Tibial nerve (tissue), 4 donors: ENCODE measurements at regions not wholly inside any gene's neighbourhood (a gene's known extent, or its start where the extent isn't known, plus 50 kb on each side); places are given as distances from the start of the nearest gene placed in this dataset.
"Not testable (repeated sequence)": the region's sequence is repeated elsewhere in the genome, so short reads cannot be mapped to it uniquely, and the experiment has no call there.

Source experiments
- DNase-seq, 2 donors: peaks; one replicate each; pipeline ENCODE4 v3.0.0-alpha.2; 2019; ENCODE audit warnings: low spot score in 2 of 2
- H3K27ac ChIP-seq, 4 donors: fragments of 200-600 bp; sonication (generic) in 3 of 4; one replicate each; pipeline ENCODE4 v1.5.1; 2017 to 2019; ENCODE audit warnings: mild to moderate bottlenecking in 1 of 4
- H3K27me3 ChIP-seq, 2 donors: fragments of 200-600 bp; sonication (generic) in 1 of 2; one replicate each; pipeline versions ENCODE4 v1.5.1 to v1.6.0; 2017 to 2019
- H3K36me3 ChIP-seq, 3 donors: fragments of 200-600 bp; sonication (generic); one replicate each; pipeline ENCODE4 v1.5.1; 2018 to 2019
- H3K4me1 ChIP-seq, 4 donors: fragments of 200-600 bp; sonication (generic) in 3 of 4; one replicate each; pipeline ENCODE4 v1.5.1; 2017 to 2019
- H3K4me3 ChIP-seq, 4 donors: fragments of 200-600 bp; sonication (generic) in 3 of 4; one replicate each; pipeline ENCODE4 v1.5.1; 2017 to 2019; ENCODE audit warnings: mild to moderate bottlenecking in 1 of 4, moderate library complexity in 1 of 4
- H3K9me3 ChIP-seq, 4 donors: fragments of 200-600 bp; sonication (generic) in 3 of 4; one replicate each; pipeline ENCODE4 v1.5.1; 2017 to 2019
- EP300 ChIP-seq, 2 donors: sonication (generic); formaldehyde crosslinking; IDR thresholded peaks; one replicate each; pipeline ENCODE4 v1.6.1; 2017; ENCODE audit warnings: antibody characterized with exemption in 2 of 2, mild to moderate bottlenecking in 1 of 2
- POLR2A ChIP-seq, 2 donors: fragments of 450-650 bp; IDR thresholded peaks; one replicate each; pipeline ENCODE4 v1.6.1; 2017; ENCODE audit warnings: antibody characterized with exemption in 2 of 2, mild to moderate bottlenecking in 2 of 2, moderate library complexity in 2 of 2
- WGBS, 2 donors: methylation state at CpG; one replicate each; pipeline ENCODE4 v1.1.5; 2018; 5-methylcytosine and 5-hydroxymethylcytosine counted together
- TF ChIP-seq, protein P1 (sequence below), 5 experiments: fragments of 200-600 bp in 3 of 5; fragments of 450-650 bp in 2 of 5; sonication (generic) in 3 of 5; IDR thresholded peaks; one replicate each; pipeline ENCODE4 v1.5.1; 2016 to 2019; ENCODE audit warnings: antibody characterized with exemption in 5 of 5, mild to moderate bottlenecking in 3 of 5, moderate library complexity in 2 of 5

DNA sequence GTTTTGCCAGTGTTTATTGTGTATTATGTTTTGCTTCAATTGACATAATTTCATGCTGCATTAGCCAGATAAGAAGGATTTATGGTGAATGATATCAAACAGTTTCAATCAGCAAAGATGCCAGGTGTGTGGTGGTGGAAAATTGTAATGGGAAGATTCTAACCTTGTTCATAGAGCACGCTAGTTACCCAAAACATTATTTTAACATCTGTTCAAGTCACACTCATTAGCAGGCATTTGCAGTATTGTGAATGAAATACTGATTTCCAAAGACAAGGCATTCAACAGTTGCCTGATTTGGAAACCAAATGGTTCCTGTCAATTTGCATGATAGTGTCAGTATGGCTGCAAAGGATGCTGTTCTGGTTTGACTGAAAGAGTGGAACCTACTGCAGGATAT is 129.7 kb downstream of the EPC1 start:
- Histone ChIP-seq H3K4me3 (no peak overlapping the region), H3K4me1 (no peaks in the 10 kb centered on the region), H3K36me3 (no peaks in the 10 kb centered on the region), H3K9me3 (peaks cover 0 to 20% (median 1%) of the 10 kb centered on the region in 4 donors), H3K27me3 (no peaks in the 10 kb centered on the region), H3K27ac (no peak overlapping the region)
- 73 to 88% methylated on average over 1 of the region's 1 CpG for WGBS, 2 donors
- TF ChIP-seq EP300 (IDR thresholded peaks at IDR 0.05) (no peak), POLR2A (IDR thresholded peaks at IDR 0.05) (no peak)
- TF ChIP-seq, protein P1, sequence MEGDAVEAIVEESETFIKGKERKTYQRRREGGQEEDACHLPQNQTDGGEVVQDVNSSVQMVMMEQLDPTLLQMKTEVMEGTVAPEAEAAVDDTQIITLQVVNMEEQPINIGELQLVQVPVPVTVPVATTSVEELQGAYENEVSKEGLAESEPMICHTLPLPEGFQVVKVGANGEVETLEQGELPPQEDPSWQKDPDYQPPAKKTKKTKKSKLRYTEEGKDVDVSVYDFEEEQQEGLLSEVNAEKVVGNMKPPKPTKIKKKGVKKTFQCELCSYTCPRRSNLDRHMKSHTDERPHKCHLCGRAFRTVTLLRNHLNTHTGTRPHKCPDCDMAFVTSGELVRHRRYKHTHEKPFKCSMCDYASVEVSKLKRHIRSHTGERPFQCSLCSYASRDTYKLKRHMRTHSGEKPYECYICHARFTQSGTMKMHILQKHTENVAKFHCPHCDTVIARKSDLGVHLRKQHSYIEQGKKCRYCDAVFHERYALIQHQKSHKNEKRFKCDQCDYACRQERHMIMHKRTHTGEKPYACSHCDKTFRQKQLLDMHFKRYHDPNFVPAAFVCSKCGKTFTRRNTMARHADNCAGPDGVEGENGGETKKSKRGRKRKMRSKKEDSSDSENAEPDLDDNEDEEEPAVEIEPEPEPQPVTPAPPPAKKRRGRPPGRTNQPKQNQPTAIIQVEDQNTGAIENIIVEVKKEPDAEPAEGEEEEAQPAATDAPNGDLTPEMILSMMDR (IDR thresholded peaks at IDR 0.05): no peak
- no peak for DNase-seq

DNA sequence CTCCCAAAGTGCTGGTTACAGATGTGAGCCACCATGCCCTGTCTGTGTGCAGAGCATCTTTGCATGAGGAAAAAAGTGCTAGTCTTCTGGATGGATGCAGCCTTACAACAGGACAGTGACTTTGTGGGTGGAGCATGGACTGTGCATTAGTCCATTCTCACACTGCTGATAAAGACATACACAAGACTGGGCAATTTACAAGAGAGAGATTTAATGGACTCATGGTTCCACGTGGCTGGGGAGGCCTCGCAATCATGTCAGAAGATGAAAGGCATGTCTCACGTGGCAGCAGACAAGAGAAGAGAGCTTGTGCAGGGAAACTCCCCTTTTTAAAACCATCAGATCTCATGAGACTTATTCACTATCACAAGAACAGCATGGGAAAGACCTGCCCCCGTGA is 133.1 kb downstream of the EPC1 start:
- 26 to 38% methylated on average over 4 of the region's 4 CpGs for WGBS, 2 donors

DNA sequence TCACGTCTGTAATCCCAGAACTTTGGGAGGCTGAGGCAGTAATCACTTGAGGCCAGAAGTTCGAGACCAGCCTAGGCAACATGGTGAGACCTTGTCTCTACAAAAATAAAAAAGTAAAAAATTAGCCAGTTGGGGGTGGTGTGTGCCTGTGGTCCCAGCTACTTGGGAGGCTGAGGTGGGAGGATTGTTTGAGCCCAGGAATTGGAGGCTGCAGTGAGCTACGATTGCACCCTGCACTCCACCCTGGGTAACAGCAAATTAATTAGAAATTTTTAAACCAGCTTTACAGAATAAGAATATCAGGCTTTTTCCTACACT is 136.0 kb downstream of the EPC1 start:
- no peaks in the 10 kb centered on the region for H3K4me1 ChIP-seq
- no peak for DNase-seq
- no peak for TF ChIP-seq EP300 (IDR thresholded peaks at IDR 0.05)
- TF ChIP-seq, protein P1 (IDR thresholded peaks at IDR 0.05): peak in 1 of 5 experiments; percentile 4
- no peaks in the 10 kb centered on the region for H3K9me3 ChIP-seq
- H3K27me3 ChIP-seq: no peaks in the 10 kb centered on the region
- H3K4me3 ChIP-seq: no peak overlapping the region
- H3K36me3 ChIP-seq: no peaks in the 10 kb centered on the region
- no peak overlapping the region for H3K27ac ChIP-seq
- WGBS, 2 donors: 58 to 65% methylated on average over 3 of the region's 3 CpGs

More for the DNA sequence above, 133.1 kb downstream of the EPC1 start:
- not testable (repeated sequence) for DNase-seq, H3K4me1 ChIP-seq, H3K27ac ChIP-seq, H3K4me3 ChIP-seq, H3K9me3 ChIP-seq, H3K36me3 ChIP-seq, H3K27me3 ChIP-seq

DNA sequence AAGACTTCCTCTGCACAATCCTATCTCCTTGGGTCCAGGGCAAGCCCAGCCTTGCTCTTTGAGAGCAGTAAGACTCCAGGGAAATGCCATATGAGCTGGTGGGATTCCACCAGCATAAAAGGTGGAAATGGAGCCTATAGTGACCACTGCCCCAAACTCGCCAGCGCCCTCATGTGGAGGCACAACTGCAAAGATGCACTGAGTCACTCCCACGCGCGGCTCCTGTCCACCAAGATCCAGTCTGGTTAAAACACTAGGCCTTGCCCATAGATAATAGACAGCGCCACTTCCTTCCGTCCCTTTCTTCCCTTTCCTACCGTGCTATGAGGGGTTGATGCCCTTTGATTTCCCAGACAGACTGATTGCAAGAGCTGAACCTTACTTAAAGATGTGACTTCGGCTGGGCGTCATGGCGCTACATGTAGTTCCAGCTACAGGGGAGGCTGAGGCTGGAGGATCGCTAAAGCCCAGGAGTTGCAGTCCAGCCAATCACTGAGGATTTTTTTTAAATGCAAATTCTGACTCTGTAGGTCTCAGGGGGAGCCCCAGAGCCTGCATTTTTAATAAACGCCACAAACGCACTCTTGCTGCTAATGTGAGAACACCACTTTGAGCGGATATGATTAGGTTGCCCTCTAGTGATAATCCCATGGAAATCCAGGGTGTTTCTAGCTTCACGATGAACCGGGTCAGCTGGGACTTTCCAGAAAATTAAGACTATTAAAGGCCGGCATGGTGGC is 136.5 kb downstream of the EPC1 start:
- peak in 1 of 2 donors; percentile 7 for DNase-seq
- no peaks in the 10 kb centered on the region for H3K4me1 ChIP-seq
- TF ChIP-seq, protein P1 (IDR thresholded peaks at IDR 0.05): peak in 3 of 5 experiments; percentile 11 to 28 (median 27)
- TF ChIP-seq POLR2A (IDR thresholded peaks at IDR 0.05) (no peak), EP300 (IDR thresholded peaks at IDR 0.05) (no peak)
- no peaks in the 10 kb centered on the region for H3K27me3 ChIP-seq
- no peaks in the 10 kb centered on the region for H3K9me3 ChIP-seq
- no peak overlapping the region for H3K4me3 ChIP-seq
- no peaks in the 10 kb centered on the region for H3K36me3 ChIP-seq
- 65% methylated on average over 18 of the region's 18 CpGs for WGBS, 2 donors
- no peak overlapping the region for H3K27ac ChIP-seq

DNA sequence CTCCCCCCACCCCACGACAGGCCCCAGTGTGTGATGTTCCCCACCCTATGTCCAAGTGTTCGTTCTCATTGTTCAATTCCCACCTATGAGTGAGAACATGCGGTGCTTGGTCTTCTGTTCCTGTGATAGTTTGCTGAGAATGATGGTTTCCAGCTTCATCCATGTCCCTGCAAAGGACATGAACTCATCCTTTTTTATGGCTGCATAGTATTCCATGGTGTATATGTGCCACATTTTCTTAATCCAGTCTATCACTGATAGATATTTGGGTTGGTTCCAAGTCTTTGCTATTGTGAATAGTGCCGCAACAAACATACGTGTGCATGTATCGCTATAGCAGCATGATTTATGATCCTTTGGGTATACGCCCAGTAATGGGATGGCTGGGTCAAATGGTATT is 139.0 kb downstream of the EPC1 start:
- WGBS, 2 donors: 87 to 88% methylated on average over 7 of the region's 7 CpGs
- H3K4me1 ChIP-seq: not testable (repeated sequence)

DNA sequence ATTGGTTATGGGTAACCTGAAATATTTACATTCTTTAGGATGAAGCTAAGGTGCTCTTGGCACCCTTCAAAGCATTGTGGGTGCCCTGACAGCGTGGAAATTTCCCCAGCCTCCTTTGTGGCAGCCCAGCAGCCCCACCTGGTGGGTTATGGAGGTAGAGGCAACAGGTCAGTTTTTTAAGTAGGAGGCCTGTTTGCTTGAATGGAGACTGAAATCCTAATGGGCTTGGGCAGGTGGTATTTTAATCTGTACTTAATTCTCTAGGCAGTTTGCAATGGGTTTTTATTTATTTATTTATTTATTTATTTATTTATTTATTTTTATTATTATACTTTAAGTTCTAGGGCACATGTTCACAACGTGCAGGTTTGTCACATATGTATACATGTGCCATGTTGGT is 139.4 kb downstream of the EPC1 start:
- Histone ChIP-seq H3K4me1 (no peaks in the 10 kb centered on the region), H3K9me3 (no peaks in the 10 kb centered on the region), H3K27ac (no peak overlapping the region), H3K4me3 (no peak overlapping the region), H3K27me3 (no peaks in the 10 kb centered on the region), H3K36me3 (no peaks in the 10 kb centered on the region)
- WGBS, 2 donors: 57 to 71% methylated on average over 2 of the region's 2 CpGs
- no peak for TF ChIP-seq EP300 (IDR thresholded peaks at IDR 0.05)
- TF ChIP-seq, protein P1 (IDR thresholded peaks at IDR 0.05): peak in 4 of 5 experiments; percentile 20 to 49 (median 34)
- peak in 1 of 2 donors; percentile 9 for DNase-seq

More for the DNA sequence above, 139.0 kb downstream of the EPC1 start:
- not testable (repeated sequence) for H3K27ac ChIP-seq, H3K36me3 ChIP-seq, H3K4me3 ChIP-seq, DNase-seq, H3K9me3 ChIP-seq, H3K27me3 ChIP-seq
